ENCODE measurements at regions not wholly inside any gene's neighbourhood (a gene's known extent, or its start where the extent isn't known, plus 50 kb on each side); places are given as distances from the start of the nearest gene placed in this dataset.

DNA sequence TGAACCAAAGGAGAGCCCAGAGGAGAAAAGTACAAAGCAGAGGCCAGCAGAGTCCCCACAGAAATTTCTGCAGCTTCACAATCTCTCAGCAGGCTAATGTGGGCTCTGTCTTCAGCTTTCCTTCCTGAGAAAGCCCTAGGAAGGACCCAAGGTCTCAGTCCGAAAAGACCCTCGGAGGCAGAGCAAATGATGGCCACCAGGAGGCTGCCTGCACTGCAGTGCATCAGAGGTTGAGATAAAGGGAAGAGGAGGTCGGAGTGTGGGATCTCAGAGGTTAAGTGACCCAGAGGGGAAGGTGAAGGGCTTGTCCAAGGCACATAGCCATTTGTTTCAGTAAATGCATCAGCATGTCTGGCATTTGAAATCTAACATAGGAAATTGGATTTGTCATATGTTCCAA lies 299.1 kb upstream of the SLC14A2 start:
- Mint-ChIP-seq H3K27ac (no peak overlapping the region), H3K4me3 (no peak overlapping the region), H3K9me3 (peaks cover 0 to 2% (median 0%) of the 10 kb centered on the region in 7 donors), H3K36me3 (no peaks in the 10 kb centered on the region), H3K27me3 (ENCODE audit: low read depth in 3 of 3) (no peaks in the 10 kb centered on the region), H3K4me1 (no peaks in the 10 kb centered on the region)
- intact Hi-C loops (cut with micrococcal nuclease): no loop called here
- Histone ChIP-seq H3K4me1 (ENCODE audit: control insufficient read depth in 1 of 2, insufficient read depth in 2 of 2, low read length in 2 of 2) (no peaks in the 10 kb centered on the region), H3K36me3 (replicated peaks in 1 of 2; ENCODE audit: control insufficient read depth in 1 of 2, insufficient read depth in 2 of 2, low read length in 2 of 2) (no peaks in the 10 kb centered on the region), H4K20me1 (ENCODE audit: insufficient read depth, low read length) (no peaks in the 10 kb centered on the region), H2AFZ (ENCODE audit: insufficient read depth, low read depth, low read length, poor library complexity, severe bottlenecking) (no peak overlapping the region), H3K9ac (ENCODE audit: insufficient read depth, low read length, poor library complexity, severe bottlenecking) (no peak overlapping the region), H3K79me2 (ENCODE audit: insufficient read depth, low read length) (no peaks in the 10 kb centered on the region), H3K27me3 (ENCODE audit: control insufficient read depth in 2 of 2, insufficient read depth in 2 of 2, low read length in 2 of 2) (no peaks in the 10 kb centered on the region), H3K4me3 (replicated peaks in 1 of 3; ENCODE audit: low read depth in 2 of 3, low read length in 3 of 3) (no peak overlapping the region), H3K9me3 (replicated peaks in 1 of 2; ENCODE audit: control insufficient read depth in 1 of 2, insufficient read depth in 1 of 2, low read length in 2 of 2) (no peaks in the 10 kb centered on the region), H3K27ac (ENCODE audit: low read depth in 1 of 2, low read length in 2 of 2) (no peak overlapping the region), H3K4me2 (replicated peaks; ENCODE audit: extremely low read depth, low read length, poor library complexity, severe bottlenecking) (no peak overlapping the region)
- 91% methylated on average over 3 of the region's 3 CpGs for WGBS (ENCODE audit: insufficient coverage)
- TF ChIP-seq, protein P1, sequence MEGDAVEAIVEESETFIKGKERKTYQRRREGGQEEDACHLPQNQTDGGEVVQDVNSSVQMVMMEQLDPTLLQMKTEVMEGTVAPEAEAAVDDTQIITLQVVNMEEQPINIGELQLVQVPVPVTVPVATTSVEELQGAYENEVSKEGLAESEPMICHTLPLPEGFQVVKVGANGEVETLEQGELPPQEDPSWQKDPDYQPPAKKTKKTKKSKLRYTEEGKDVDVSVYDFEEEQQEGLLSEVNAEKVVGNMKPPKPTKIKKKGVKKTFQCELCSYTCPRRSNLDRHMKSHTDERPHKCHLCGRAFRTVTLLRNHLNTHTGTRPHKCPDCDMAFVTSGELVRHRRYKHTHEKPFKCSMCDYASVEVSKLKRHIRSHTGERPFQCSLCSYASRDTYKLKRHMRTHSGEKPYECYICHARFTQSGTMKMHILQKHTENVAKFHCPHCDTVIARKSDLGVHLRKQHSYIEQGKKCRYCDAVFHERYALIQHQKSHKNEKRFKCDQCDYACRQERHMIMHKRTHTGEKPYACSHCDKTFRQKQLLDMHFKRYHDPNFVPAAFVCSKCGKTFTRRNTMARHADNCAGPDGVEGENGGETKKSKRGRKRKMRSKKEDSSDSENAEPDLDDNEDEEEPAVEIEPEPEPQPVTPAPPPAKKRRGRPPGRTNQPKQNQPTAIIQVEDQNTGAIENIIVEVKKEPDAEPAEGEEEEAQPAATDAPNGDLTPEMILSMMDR (IDR thresholded peaks at IDR 0.05): no peak
- DNase-seq: no peak

DNA sequence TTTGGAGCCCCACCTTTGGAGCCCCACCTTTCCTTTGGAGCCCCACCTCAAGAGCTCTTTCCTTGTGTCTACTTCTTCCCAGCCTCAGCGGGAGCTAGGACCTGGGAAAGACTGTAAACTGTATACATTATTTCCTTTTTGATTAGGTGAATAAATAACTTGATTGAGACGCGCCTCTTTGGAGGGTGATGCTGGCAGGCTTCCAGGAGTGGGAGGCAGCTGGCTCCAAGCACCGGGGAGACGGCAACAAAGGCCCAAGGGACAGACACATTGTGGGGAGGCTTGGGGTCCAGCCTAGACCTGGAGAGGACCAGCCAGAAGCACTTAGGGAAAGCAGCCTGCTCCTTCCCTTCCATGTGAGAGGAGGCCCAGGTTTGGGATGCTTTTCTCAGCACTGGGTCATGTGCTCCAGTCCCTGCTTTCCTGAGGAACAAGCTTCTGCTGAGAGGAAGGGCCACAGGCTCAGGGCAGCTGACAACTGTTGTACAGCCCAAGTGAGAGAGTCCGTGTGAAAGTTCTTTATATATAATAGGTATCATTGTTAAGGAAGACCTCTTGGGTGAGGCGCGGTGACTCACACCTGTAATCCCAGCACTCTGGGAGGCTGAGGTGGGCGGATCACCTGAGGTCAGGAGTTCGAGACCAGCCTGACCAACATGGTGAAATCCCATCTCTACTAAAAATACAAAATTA lies 297.2 kb upstream of the SLC14A2 start:
- TF ChIP-seq, protein P1 (IDR thresholded peaks at IDR 0.05): no peak
- Mint-ChIP-seq H3K4me3 (no peak overlapping the region), H3K36me3 (no peaks in the 10 kb centered on the region), H3K27ac (no peak overlapping the region), H3K27me3 (ENCODE audit: low read depth in 3 of 3) (peaks cover 0 to 1% (median 0%) of the 10 kb centered on the region in 3 donors), H3K4me1 (no peaks in the 10 kb centered on the region), H3K9me3 (no peaks in the 10 kb centered on the region)
- H3K9me3 ChIP-seq (replicated peaks in 1 of 2; ENCODE audit: control insufficient read depth in 1 of 2, insufficient read depth in 1 of 2, low read length in 2 of 2): no peaks in the 10 kb centered on the region
- H3K9ac ChIP-seq (ENCODE audit: insufficient read depth, low read length, poor library complexity, severe bottlenecking): no peak overlapping the region
- intact Hi-C loops (cut with micrococcal nuclease): no loop called here
- no peak overlapping the region for H2AFZ ChIP-seq (ENCODE audit: insufficient read depth, low read depth, low read length, poor library complexity, severe bottlenecking)
- H3K27ac ChIP-seq (ENCODE audit: low read depth in 1 of 2, low read length in 2 of 2): no peak overlapping the region
- H3K4me3 ChIP-seq (replicated peaks in 1 of 3; ENCODE audit: low read depth in 2 of 3, low read length in 3 of 3): no peak overlapping the region
- no peak for DNase-seq
- no peaks in the 10 kb centered on the region for H3K79me2 ChIP-seq (ENCODE audit: insufficient read depth, low read length)
- H3K27me3 ChIP-seq (ENCODE audit: control insufficient read depth in 2 of 2, insufficient read depth in 2 of 2, low read length in 2 of 2): no peaks in the 10 kb centered on the region
- no peaks in the 10 kb centered on the region for H4K20me1 ChIP-seq (ENCODE audit: insufficient read depth, low read length)
- no peaks in the 10 kb centered on the region for H3K36me3 ChIP-seq (replicated peaks in 1 of 2; ENCODE audit: control insufficient read depth in 1 of 2, insufficient read depth in 2 of 2, low read length in 2 of 2)
- 100% methylated on average over 2 of the region's 10 CpGs for WGBS (ENCODE audit: insufficient coverage)
- no peak overlapping the region for H3K4me2 ChIP-seq (replicated peaks; ENCODE audit: extremely low read depth, low read length, poor library complexity, severe bottlenecking)
- no peaks in the 10 kb centered on the region for H3K4me1 ChIP-seq (ENCODE audit: control insufficient read depth in 1 of 2, insufficient read depth in 2 of 2, low read length in 2 of 2)
